HL-60 (cell line): ENCODE measurements at regions not wholly inside any gene's neighbourhood (a gene's known extent, or its start where the extent isn't known, plus 50 kb on each side); places are given as distances from the start of the nearest gene placed in this dataset.

ENCODE experiments used
- DNase-seq, 2 experiments: peaks; one replicate each; pipeline ENCODE4 v3.0.0-alpha.2; 2010 to 2020; ENCODE audit warnings: low read depth in 1 of 2, low spot score in 1 of 2
- H3K27ac ChIP-seq: fragments of 250-450 bp; sonication (Bioruptor Pico); replicated peaks from 2 replicates; pipeline ENCODE4 v1.5.1; 2020; ENCODE audit warnings: mild to moderate bottlenecking, moderate library complexity
- H3K27me3 ChIP-seq: fragments of 250-450 bp; sonication (Bioruptor Pico); 2 replicates; pipeline ENCODE4 v1.5.1; 2021; ENCODE audit warnings: mild to moderate bottlenecking, moderate library complexity; ENCODE audit not compliant: insufficient read depth, poor library complexity, severe bottlenecking
- H3K4me3 ChIP-seq: replicated peaks from 2 replicates; pipeline ENCODE4 v1.5.1; 2011; ENCODE audit warnings: mild to moderate bottlenecking, control low read depth, low read length; ENCODE audit not compliant: insufficient read depth
- CTCF ChIP-seq: IDR thresholded peaks from one replicate; pipeline ENCODE4 v1.5.1; 2011; ENCODE audit warnings: low read length, control low read depth, inconsistent platforms; ENCODE audit not compliant: insufficient read depth
- GABPA ChIP-seq: IDR thresholded peaks from 2 replicates; pipeline ENCODE4 v1.6.1; 2012; ENCODE audit warnings: low read depth
- POLR2AphosphoS5 ChIP-seq: IDR thresholded peaks from 2 replicates; pipeline ENCODE4 v1.6.1; 2012; ENCODE audit warnings: low read depth
- SPI1 ChIP-seq: IDR thresholded peaks from 2 replicates; pipeline ENCODE4 v1.6.1; 2012; ENCODE audit warnings: low read depth, mild to moderate bottlenecking, borderline replicate concordance
- TF ChIP-seq, protein P1 (sequence below): IDR thresholded peaks from 2 replicates; pipeline ENCODE4 v1.6.1; 2012; ENCODE audit warnings: low read depth; ENCODE audit not compliant: insufficient replicate concordance

DNA sequence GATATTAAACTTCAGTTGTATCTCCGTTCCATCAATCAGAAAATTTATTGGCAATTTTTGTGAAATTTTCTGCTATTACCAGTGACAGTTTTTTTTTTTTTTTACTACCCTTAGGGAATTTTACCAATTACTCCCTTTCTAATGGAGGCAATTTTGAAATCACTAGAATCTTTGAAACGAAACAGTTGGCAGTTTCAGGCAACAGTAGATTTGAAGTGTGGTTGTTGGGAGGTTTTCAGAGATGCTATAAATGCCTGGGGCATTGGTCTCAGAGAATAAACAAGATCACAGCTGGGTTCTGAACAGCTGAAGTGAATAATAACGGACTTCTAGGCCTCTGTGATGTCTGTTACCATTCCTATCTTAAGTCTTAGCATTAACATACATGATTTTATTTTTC, 535.9 kb upstream of the POT1 start:
- no peak overlapping the region for H3K27ac ChIP-seq
- TF ChIP-seq CTCF (no peak), POLR2AphosphoS5 (no peak)
- no peak for DNase-seq
- no peak overlapping the region for H3K4me3 ChIP-seq
- H3K27me3 ChIP-seq: no peaks in the 10 kb centered on the region

DNA sequence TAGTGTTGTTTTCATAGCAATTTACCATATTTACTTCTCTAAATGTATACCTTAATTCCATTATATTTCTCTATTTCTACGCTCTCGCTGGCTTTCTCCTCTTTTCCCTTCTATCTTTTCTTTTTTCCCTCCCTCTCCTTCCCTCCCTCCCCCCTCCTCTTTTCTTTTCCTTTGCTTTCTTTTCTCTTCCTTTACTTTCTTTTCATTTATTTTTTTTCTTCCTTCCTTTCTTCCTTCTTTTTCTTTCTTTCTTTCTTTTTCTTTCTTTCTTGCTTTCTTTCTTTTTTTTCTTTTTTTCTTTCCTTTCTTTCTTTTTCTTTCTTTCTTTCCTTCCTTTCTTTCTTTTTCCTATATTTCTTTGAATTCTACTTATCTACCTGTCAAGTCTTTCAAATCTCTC, 533.0 kb upstream of the POT1 start:
- H3K27me3 ChIP-seq: no peaks in the 10 kb centered on the region
- no peak overlapping the region for H3K27ac ChIP-seq
- DNase-seq: no peak
- no peak for TF ChIP-seq GABPA
- no peak for TF ChIP-seq CTCF
- TF ChIP-seq POLR2AphosphoS5: no peak
- TF ChIP-seq SPI1: no peak
- TF ChIP-seq, protein P1, sequence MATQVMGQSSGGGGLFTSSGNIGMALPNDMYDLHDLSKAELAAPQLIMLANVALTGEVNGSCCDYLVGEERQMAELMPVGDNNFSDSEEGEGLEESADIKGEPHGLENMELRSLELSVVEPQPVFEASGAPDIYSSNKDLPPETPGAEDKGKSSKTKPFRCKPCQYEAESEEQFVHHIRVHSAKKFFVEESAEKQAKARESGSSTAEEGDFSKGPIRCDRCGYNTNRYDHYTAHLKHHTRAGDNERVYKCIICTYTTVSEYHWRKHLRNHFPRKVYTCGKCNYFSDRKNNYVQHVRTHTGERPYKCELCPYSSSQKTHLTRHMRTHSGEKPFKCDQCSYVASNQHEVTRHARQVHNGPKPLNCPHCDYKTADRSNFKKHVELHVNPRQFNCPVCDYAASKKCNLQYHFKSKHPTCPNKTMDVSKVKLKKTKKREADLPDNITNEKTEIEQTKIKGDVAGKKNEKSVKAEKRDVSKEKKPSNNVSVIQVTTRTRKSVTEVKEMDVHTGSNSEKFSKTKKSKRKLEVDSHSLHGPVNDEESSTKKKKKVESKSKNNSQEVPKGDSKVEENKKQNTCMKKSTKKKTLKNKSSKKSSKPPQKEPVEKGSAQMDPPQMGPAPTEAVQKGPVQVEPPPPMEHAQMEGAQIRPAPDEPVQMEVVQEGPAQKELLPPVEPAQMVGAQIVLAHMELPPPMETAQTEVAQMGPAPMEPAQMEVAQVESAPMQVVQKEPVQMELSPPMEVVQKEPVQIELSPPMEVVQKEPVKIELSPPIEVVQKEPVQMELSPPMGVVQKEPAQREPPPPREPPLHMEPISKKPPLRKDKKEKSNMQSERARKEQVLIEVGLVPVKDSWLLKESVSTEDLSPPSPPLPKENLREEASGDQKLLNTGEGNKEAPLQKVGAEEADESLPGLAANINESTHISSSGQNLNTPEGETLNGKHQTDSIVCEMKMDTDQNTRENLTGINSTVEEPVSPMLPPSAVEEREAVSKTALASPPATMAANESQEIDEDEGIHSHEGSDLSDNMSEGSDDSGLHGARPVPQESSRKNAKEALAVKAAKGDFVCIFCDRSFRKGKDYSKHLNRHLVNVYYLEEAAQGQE: no peak
- H3K4me3 ChIP-seq: no peak overlapping the region

GRCh38 chr7:125459038-125459437, 529.4 kb upstream of the POT1 start:
- DNase-seq: no peak
- H3K27me3 ChIP-seq: no peaks in the 10 kb centered on the region
- H3K27ac ChIP-seq: no peak overlapping the region
- no peak overlapping the region for H3K4me3 ChIP-seq
- TF ChIP-seq, protein P1: no peak
- TF ChIP-seq GABPA (no peak), SPI1 (no peak), POLR2AphosphoS5 (no peak), CTCF (no peak)

GRCh38 chr7:125450749-125451148, 521.1 kb upstream of the POT1 start:
- TF ChIP-seq SPI1 (no peak), GABPA (no peak), CTCF (no peak), POLR2AphosphoS5 (no peak)
- TF ChIP-seq, protein P1: no peak
- H3K27ac ChIP-seq: no peak overlapping the region
- DNase-seq: no peak

More at GRCh38 chr7:125450749-125451148, 521.1 kb upstream of the POT1 start:
- Histone ChIP-seq H3K4me3 (no peak overlapping the region), H3K27me3 (no peaks in the 10 kb centered on the region)
